ENCODE measurements at regions not wholly inside any gene's neighbourhood (a gene's known extent, or its start where the extent isn't known, plus 50 kb on each side); places are given as distances from the start of the nearest gene placed in this dataset.
A peak's percentile ranks its signal among the peaks of the same experiment; 100 is the strongest.

DNA sequence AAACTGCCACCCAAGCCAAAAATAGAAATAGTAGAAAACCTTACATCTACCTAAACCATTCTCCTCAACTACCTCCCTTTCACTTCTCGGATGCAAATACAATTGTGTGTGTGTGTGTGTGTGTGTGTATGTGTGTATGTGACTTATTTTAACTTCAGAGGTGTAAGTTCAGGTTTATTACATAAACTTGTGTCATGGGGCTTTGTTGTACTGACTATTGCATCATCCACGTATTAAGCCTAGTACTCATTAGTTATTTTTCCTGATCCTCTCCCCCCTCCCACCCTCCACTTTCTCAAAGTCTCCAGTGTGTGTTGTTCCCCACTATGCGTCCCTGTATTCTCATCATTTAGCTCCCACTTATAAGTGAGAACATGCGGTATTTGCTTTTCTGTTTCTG is 592.5 kb upstream of the ATP2B1 start:
- ChIA-PET CTCF (no interaction called here), POLR2A (no interaction called here)
- no peak for DNase-seq (ENCODE audit: extremely low spot score)
- TF ChIP-seq, protein P1, sequence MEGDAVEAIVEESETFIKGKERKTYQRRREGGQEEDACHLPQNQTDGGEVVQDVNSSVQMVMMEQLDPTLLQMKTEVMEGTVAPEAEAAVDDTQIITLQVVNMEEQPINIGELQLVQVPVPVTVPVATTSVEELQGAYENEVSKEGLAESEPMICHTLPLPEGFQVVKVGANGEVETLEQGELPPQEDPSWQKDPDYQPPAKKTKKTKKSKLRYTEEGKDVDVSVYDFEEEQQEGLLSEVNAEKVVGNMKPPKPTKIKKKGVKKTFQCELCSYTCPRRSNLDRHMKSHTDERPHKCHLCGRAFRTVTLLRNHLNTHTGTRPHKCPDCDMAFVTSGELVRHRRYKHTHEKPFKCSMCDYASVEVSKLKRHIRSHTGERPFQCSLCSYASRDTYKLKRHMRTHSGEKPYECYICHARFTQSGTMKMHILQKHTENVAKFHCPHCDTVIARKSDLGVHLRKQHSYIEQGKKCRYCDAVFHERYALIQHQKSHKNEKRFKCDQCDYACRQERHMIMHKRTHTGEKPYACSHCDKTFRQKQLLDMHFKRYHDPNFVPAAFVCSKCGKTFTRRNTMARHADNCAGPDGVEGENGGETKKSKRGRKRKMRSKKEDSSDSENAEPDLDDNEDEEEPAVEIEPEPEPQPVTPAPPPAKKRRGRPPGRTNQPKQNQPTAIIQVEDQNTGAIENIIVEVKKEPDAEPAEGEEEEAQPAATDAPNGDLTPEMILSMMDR (IDR thresholded peaks at IDR 0.05; ENCODE audit: control extremely low read depth, extremely low read depth, low read depth, missing control alignments): no peak

DNA sequence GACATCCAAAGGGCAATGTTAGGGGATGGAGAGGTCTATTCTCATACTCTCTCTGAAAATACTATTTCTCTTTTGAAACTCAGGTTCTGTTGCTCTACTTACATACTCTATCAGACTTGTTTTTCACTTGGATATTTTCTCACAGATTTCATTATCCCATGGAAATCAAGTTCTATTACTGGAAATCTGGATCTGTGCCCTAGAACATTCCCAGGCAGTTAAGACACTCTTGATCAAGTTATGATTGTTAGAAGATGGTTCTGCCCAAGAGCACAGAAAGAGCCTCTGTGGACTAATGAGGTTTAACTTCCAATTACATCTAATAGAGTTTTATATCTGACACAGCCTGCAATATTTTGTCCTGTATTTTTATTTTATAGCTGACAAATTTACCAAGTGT is 591.0 kb upstream of the ATP2B1 start:
- TF ChIP-seq, protein P1 (IDR thresholded peaks at IDR 0.05; ENCODE audit: control extremely low read depth, extremely low read depth, low read depth, missing control alignments): no peak
- no peak for DNase-seq (ENCODE audit: extremely low spot score)
- ChIA-PET POLR2A (no interaction called here), CTCF (interaction anchor here (1.0 to 1.2 kb wide), 2 partner anchors 11 kb away, joined by 3 read pairs; no protein-coding TSS in a partner anchor)

DNA sequence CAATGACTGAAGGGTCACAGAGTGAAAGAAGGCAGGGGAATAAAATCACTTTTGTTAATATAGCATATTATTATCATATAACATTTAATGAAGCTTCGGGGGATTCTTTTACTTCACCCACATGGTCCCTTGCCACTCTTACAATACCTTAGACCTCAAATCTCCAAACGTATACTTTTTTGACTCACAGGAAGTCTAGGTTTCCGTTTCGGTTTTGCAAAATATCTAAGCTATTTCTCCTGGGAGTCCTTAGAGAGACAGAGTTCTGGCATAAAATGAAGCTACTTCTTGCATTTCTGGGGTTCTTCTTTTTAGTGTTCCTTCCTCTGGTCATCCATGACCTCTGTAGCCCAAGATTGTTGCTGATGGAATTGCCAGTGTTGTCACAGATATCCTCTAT is 590.5 kb upstream of the ATP2B1 start:
- DNase-seq (ENCODE audit: extremely low spot score): peak; percentile 10
- CTCF ChIA-PET: interaction anchor here (1.0 to 1.2 kb wide), 2 partner anchors 10 to 11 kb away, joined by 3 read pairs; no protein-coding TSS in a partner anchor

DNA sequence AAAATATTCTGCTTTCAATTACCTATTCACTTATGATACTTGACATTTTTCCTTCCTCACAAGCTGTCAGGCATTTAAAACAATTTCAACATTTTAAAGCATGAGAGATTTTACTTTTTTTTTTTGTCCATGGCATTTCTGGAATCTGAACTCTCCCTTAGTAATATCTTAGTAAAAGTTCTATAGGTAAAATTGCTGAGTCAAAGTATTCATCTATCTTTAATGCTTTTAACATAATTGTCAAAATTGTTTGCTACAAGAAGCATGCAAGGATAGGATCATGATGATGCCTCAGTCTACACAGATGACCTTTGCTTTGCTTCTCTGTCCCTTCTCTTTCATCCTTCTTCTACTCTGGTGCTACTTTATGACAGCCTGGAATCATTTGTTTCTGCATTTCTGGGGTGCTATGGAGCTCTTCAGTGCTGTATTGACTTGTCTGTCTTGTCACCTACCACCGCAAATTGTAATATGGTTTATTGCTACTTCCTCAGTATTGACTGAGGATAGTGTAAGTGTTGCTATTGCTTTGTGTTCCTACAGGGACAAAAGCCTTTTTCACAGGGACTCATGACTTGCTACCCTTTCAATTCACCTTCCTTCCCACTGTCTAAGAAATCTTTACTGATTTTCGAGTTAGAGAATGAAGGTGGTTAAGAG is 589.8 kb upstream of the ATP2B1 start:
- ChIA-PET CTCF (interaction anchor here (1.0 kb wide), 1 partner anchor 12 kb away, joined by 3 read pairs; no protein-coding TSS in a partner anchor), POLR2A (no interaction called here)
- TF ChIP-seq, protein P1 (IDR thresholded peaks at IDR 0.05; ENCODE audit: control extremely low read depth, extremely low read depth, low read depth, missing control alignments): no peak

More for the DNA sequence above, 590.5 kb upstream of the ATP2B1 start:
- POLR2A ChIA-PET: no interaction called here
- TF ChIP-seq, protein P1 (IDR thresholded peaks at IDR 0.05; ENCODE audit: control extremely low read depth, extremely low read depth, low read depth, missing control alignments): no peak

DNA sequence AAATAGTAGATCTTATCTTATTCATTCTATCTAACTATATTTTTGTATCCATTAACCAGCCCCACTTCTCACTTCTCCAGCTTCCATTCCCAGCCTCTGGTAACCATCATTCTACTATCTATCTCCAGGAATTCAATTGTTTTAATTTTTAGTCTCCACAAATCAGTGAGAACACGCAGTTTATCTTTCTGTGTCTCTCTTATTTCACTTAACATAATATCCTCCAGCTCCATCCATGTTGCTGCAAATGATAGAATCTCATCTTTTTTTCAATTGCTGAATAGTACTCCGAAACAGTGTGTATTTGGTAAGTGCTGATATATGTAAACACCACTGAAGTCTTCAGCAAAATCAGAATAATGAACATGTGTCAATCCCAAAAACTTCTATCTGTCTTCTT is 587.2 kb upstream of the ATP2B1 start:
- no peak for DNase-seq (ENCODE audit: extremely low spot score)
- POLR2A ChIA-PET: no interaction called here
- CTCF ChIA-PET: no interaction called here
- TF ChIP-seq, protein P1 (IDR thresholded peaks at IDR 0.05; ENCODE audit: control extremely low read depth, extremely low read depth, low read depth, missing control alignments): no peak

More for the DNA sequence above, 589.8 kb upstream of the ATP2B1 start:
- DNase-seq (ENCODE audit: extremely low spot score): no peak

DNA sequence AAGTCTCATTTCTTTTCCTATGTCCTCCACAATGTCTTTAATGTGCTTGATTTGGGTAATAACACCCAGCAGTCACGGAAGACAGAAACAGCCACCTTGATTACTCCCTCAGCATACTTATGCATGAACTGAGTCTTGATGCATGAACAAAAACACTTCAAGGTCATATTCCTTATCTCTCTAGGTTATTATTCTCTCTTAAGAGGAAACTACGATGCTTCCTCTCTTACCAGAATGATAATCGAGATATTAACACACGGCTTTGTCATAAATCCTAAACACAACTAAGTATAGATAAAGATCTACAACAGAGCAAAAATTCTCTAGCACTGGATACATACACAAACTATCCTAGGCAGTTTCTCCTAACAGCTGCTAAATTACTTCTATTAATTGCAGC is 583.5 kb upstream of the ATP2B1 start:
- DNase-seq (ENCODE audit: extremely low spot score): no peak
- TF ChIP-seq, protein P1 (IDR thresholded peaks at IDR 0.05; ENCODE audit: control extremely low read depth, extremely low read depth, low read depth, missing control alignments): no peak
- CTCF ChIA-PET: no interaction called here
- POLR2A ChIA-PET: no interaction called here

Measured in GM10248 (cell line).